ENCODE measurements at regions not wholly inside any gene's neighbourhood (a gene's known extent, or its start where the extent isn't known, plus 50 kb on each side); places are given as distances from the start of the nearest gene placed in this dataset.

DNA sequence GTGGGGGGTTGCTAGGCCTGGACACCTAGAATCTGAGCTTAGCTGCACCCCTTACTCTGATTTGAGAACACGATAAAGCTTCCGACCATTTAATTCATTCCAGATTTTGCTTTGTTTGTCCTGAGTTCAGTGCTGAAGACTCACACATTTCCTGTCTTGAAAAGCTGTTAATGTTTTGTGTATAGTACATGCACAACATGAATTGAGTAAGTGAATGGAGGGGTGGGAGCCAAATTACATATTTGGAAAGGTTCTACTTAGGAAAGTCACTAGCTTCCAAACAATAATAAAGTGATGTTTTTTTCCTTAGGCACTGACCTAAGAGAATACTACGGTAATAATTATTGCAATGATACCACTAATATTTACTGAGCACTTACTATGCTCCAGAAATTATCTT lies 955.2 kb upstream of the NR2F2 start:
- Histone ChIP-seq H3K36me3 (no peaks in the 10 kb centered on the region), H3K27ac (no peak overlapping the region), H3K9me3 (no peaks in the 10 kb centered on the region), H3K4me3 (no peak overlapping the region), H3K27me3 (no peaks in the 10 kb centered on the region), H3K4me1 (no peaks in the 10 kb centered on the region)
- DNase-seq (ENCODE audit: low spot score in 2 of 2), result no peak
- intact Hi-C loops (cut with DNase I; ENCODE audit: low total_unique reads), result no loop called here
- TF ChIP-seq POLR2AphosphoS5 (IDR thresholded peaks at IDR 0.05) (no peak), CTCF (IDR thresholded peaks at IDR 0.05) (no peak), POLR2A (IDR thresholded peaks at IDR 0.05) (no peak)

- TF ChIP-seq POLR2AphosphoS5 (IDR thresholded peaks at IDR 0.05) (no peak), POLR2A (IDR thresholded peaks at IDR 0.05) (no peak), CTCF (IDR thresholded peaks at IDR 0.05) (no peak)
- DNase-seq (ENCODE audit: low spot score in 2 of 2), result no peak
These were observed 953.1 kb upstream of the NR2F2 start for GRCh38 chr15:95377258-95377852.

GRCh38 chr15:95394186-95395067 lies 936.1 kb upstream of the NR2F2 start:
- Histone ChIP-seq H3K9me3 (no peaks in the 10 kb centered on the region), H3K4me1 (no peaks in the 10 kb centered on the region), H3K4me3 (peak overlapping the region in 1 of 3 donors; percentile 25), H3K36me3 (no peaks in the 10 kb centered on the region), H3K27me3 (no peaks in the 10 kb centered on the region), H3K27ac (peak overlapping the region in 1 of 2 donors; percentile 25)
- TF ChIP-seq CTCF (IDR thresholded peaks at IDR 0.05) (no peak), POLR2A (IDR thresholded peaks at IDR 0.05) (no peak), POLR2AphosphoS5 (IDR thresholded peaks at IDR 0.05) (no peak)
- intact Hi-C loops (cut with DNase I; ENCODE audit: low total_unique reads), result no loop called here
- no peak for DNase-seq (ENCODE audit: low spot score in 2 of 2)

More at GRCh38 chr15:95377258-95377852, 953.1 kb upstream of the NR2F2 start:
- Histone ChIP-seq H3K4me3 (no peak overlapping the region), H3K9me3 (no peaks in the 10 kb centered on the region), H3K4me1 (no peaks in the 10 kb centered on the region), H3K27me3 (no peaks in the 10 kb centered on the region), H3K36me3 (no peaks in the 10 kb centered on the region), H3K27ac (no peak overlapping the region)
- intact Hi-C loops (cut with DNase I; ENCODE audit: low total_unique reads), result no loop called here

DNA sequence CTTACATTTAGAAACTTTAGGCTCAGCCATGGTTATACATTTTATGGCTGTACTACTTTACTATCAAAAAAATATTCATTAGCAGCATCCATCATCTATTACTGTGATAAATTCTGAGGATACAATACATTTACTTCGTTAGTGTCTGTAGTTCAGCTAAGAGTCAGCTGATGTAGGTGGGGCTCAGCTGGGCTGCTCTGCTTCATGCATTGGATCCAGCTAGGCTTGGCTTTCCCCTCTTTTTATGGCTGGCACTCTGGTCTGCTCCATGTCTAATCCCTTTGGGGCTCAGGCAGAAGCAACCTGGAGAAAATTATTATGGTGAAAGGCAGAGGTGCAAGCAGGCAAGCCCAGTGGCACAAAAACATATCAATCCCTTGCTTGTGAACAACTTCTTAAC lies 930.1 kb upstream of the NR2F2 start:
- no peaks in the 10 kb centered on the region for H3K4me1 ChIP-seq
- no peak for DNase-seq (ENCODE audit: low spot score in 2 of 2)
- intact Hi-C loops (cut with DNase I; ENCODE audit: low total_unique reads), result no loop called here
- H3K4me3 ChIP-seq, result no peak overlapping the region
- no peak overlapping the region for H3K27ac ChIP-seq
- no peaks in the 10 kb centered on the region for H3K9me3 ChIP-seq
- H3K36me3 ChIP-seq, result no peaks in the 10 kb centered on the region
- no peaks in the 10 kb centered on the region for H3K27me3 ChIP-seq
- no peak for TF ChIP-seq CTCF (IDR thresholded peaks at IDR 0.05)

DNA sequence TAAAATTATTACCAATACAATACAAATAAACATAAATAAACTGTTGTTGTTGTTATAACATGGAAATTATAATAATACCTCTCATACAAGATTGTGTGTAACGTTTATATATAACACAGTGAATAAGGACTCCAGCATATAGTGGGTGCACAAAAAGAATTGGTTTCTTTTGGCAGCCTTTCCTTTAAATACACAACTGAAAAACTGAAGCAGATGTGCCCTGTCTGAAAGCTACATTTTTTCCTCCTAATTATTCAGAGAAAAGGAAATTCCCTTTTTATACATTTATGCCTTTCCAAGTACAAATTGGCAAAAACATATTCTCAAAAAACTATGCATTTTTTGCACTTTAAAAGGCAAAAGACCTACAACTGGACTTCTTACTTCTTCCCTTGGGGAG lies 928.9 kb upstream of the NR2F2 start:
- Histone ChIP-seq H3K36me3 (no peaks in the 10 kb centered on the region), H3K27me3 (no peaks in the 10 kb centered on the region), H3K9me3 (no peaks in the 10 kb centered on the region), H3K27ac (peak overlapping the region in 1 of 2 donors; percentile 35), H3K4me1 (no peaks in the 10 kb centered on the region), H3K4me3 (no peak overlapping the region)
- no peak for DNase-seq (ENCODE audit: low spot score in 2 of 2)
- TF ChIP-seq CTCF (IDR thresholded peaks at IDR 0.05), result no peak
- TF ChIP-seq POLR2A (IDR thresholded peaks at IDR 0.05), result no peak
- no peak for TF ChIP-seq POLR2AphosphoS5 (IDR thresholded peaks at IDR 0.05)
- intact Hi-C loops (cut with DNase I; ENCODE audit: low total_unique reads), result no loop called here
